Duodenal mucosa (tissue), 2 donors: ENCODE measurements at regions not wholly inside any gene's neighbourhood (a gene's known extent, or its start where the extent isn't known, plus 50 kb on each side); places are given as distances from the start of the nearest gene placed in this dataset.
"Not testable (repeated sequence)": the region's sequence is repeated elsewhere in the genome, so short reads cannot be mapped to it uniquely, and the experiment has no call there.

Source experiments
- H3K27ac ChIP-seq: one replicate; pipeline ENCODE4 v1.7.0; 2013; ENCODE audit warnings: low read depth, low read length
- H3K27me3 ChIP-seq, 2 donors: one replicate each; pipeline ENCODE4 v1.7.0; 2013; ENCODE audit warnings: low read length in 2 of 2, control low read depth in 1 of 2; ENCODE audit not compliant: insufficient read depth in 2 of 2, control insufficient read depth in 1 of 2
- H3K36me3 ChIP-seq, 2 donors: one replicate each; pipeline ENCODE4 v1.7.0; 2013; ENCODE audit warnings: low read length in 2 of 2, control low read depth in 1 of 2; ENCODE audit not compliant: insufficient read depth in 2 of 2, control insufficient read depth in 1 of 2
- H3K4me1 ChIP-seq, 2 donors: one replicate each; pipeline ENCODE4 v1.7.0; 2013; ENCODE audit warnings: low read length in 2 of 2, control low read depth in 1 of 2; ENCODE audit not compliant: insufficient read depth in 2 of 2, control insufficient read depth in 1 of 2
- H3K4me3 ChIP-seq, 2 donors: one replicate each; pipeline ENCODE4 v1.7.0; 2013; ENCODE audit warnings: low read length in 2 of 2, low read depth in 1 of 2
- H3K9ac ChIP-seq, 2 donors: one replicate each; pipeline ENCODE4 v1.7.0; 2013; ENCODE audit warnings: low read length in 2 of 2, low read depth in 1 of 2
- H3K9me3 ChIP-seq, 2 donors: one replicate each; pipeline ENCODE4 v1.7.0; 2013; ENCODE audit warnings: low read length in 2 of 2, control low read depth in 1 of 2; ENCODE audit not compliant: control insufficient read depth in 1 of 2

GRCh38 chr2:75828826-75829225 is 118.1 kb upstream of the GCFC2 start:
- Histone ChIP-seq H3K9ac (no peak overlapping the region), H3K36me3 (no peaks in the 10 kb centered on the region), H3K9me3 (no peaks in the 10 kb centered on the region), H3K4me3 (no peak overlapping the region), H3K27ac (no peak overlapping the region), H3K4me1 (no peaks in the 10 kb centered on the region), H3K27me3 (no peaks in the 10 kb centered on the region)

GRCh38 chr2:75823515-75823914 is 112.8 kb upstream of the GCFC2 start:
- H3K9ac ChIP-seq, H3K27me3 ChIP-seq, H3K27ac ChIP-seq, H3K9me3 ChIP-seq, H3K4me3 ChIP-seq, H3K4me1 ChIP-seq, H3K36me3 ChIP-seq: not testable (repeated sequence)

GRCh38 chr2:75822336-75822735 is 111.6 kb upstream of the GCFC2 start:
- no peaks in the 10 kb centered on the region for H3K4me1 ChIP-seq
- no peak overlapping the region for H3K4me3 ChIP-seq
- no peak overlapping the region for H3K27ac ChIP-seq
- H3K9ac ChIP-seq: no peak overlapping the region
- no peaks in the 10 kb centered on the region for H3K27me3 ChIP-seq
- H3K9me3 ChIP-seq: no peaks in the 10 kb centered on the region
- no peaks in the 10 kb centered on the region for H3K36me3 ChIP-seq

GRCh38 chr2:75820693-75821092 is 110.0 kb upstream of the GCFC2 start:
- Histone ChIP-seq H3K9me3 (no peaks in the 10 kb centered on the region), H3K4me1 (no peaks in the 10 kb centered on the region)

GRCh38 chr2:75810611-75811330 is 100.1 kb upstream of the GCFC2 start:
- Histone ChIP-seq H3K4me1 (no peaks in the 10 kb centered on the region), H3K9me3 (no peaks in the 10 kb centered on the region), H3K4me3 (no peak overlapping the region), H3K9ac (no peak overlapping the region), H3K36me3 (no peaks in the 10 kb centered on the region), H3K27me3 (no peaks in the 10 kb centered on the region), H3K27ac (no peak overlapping the region)

More at GRCh38 chr2:75820693-75821092, 110.0 kb upstream of the GCFC2 start:
- H3K36me3 ChIP-seq: no peaks in the 10 kb centered on the region
- H3K4me3 ChIP-seq: no peak overlapping the region
- no peaks in the 10 kb centered on the region for H3K27me3 ChIP-seq
- no peak overlapping the region for H3K9ac ChIP-seq
- no peak overlapping the region for H3K27ac ChIP-seq

- H3K4me3 ChIP-seq: no peak overlapping the region
- H3K36me3 ChIP-seq: no peaks in the 10 kb centered on the region
- no peak overlapping the region for H3K27ac ChIP-seq
- no peaks in the 10 kb centered on the region for H3K9me3 ChIP-seq
- no peaks in the 10 kb centered on the region for H3K4me1 ChIP-seq
- H3K27me3 ChIP-seq: no peaks in the 10 kb centered on the region
- no peak overlapping the region for H3K9ac ChIP-seq
Observed at GRCh38 chr2:75808793-75809535, 98.2 kb upstream of the GCFC2 start.

- no peaks in the 10 kb centered on the region for H3K9me3 ChIP-seq
- H3K4me1 ChIP-seq: no peaks in the 10 kb centered on the region
- no peak overlapping the region for H3K4me3 ChIP-seq
- H3K36me3 ChIP-seq: no peaks in the 10 kb centered on the region
- no peaks in the 10 kb centered on the region for H3K27me3 ChIP-seq
- no peak overlapping the region for H3K9ac ChIP-seq
- no peak overlapping the region for H3K27ac ChIP-seq
Observed at GRCh38 chr2:75807992-75808391, 97.3 kb upstream of the GCFC2 start.

- no peaks in the 10 kb centered on the region for H3K9me3 ChIP-seq
- no peaks in the 10 kb centered on the region for H3K27me3 ChIP-seq
- H3K36me3 ChIP-seq: no peaks in the 10 kb centered on the region
- no peak overlapping the region for H3K27ac ChIP-seq
- H3K4me1 ChIP-seq: no peaks in the 10 kb centered on the region
- H3K4me3 ChIP-seq: no peak overlapping the region
- no peak overlapping the region for H3K9ac ChIP-seq
Observed at GRCh38 chr2:75801234-75801982, 90.7 kb upstream of the GCFC2 start.

- H3K4me3 ChIP-seq: no peak overlapping the region
Observed at GRCh38 chr2:75800456-75800855, 89.7 kb upstream of the GCFC2 start.

GRCh38 chr2:75799859-75800258 is 89.1 kb upstream of the GCFC2 start:
- Histone ChIP-seq H3K9ac (no peak overlapping the region), H3K27ac (no peak overlapping the region), H3K27me3 (no peaks in the 10 kb centered on the region), H3K9me3 (no peaks in the 10 kb centered on the region), H3K4me1 (no peaks in the 10 kb centered on the region), H3K4me3 (no peak overlapping the region), H3K36me3 (no peaks in the 10 kb centered on the region)

More at GRCh38 chr2:75800456-75800855, 89.7 kb upstream of the GCFC2 start:
- H3K27me3 ChIP-seq: no peaks in the 10 kb centered on the region
- H3K9ac ChIP-seq: no peak overlapping the region
- H3K36me3 ChIP-seq: no peaks in the 10 kb centered on the region
- H3K9me3 ChIP-seq: no peaks in the 10 kb centered on the region
- no peak overlapping the region for H3K27ac ChIP-seq
- no peaks in the 10 kb centered on the region for H3K4me1 ChIP-seq
